IMR-90 (cell line): ENCODE measurements at regions not wholly inside any gene's neighbourhood (a gene's known extent, or its start where the extent isn't known, plus 50 kb on each side); places are given as distances from the start of the nearest gene placed in this dataset.

Source experiments
- ATAC-seq: fragments of 200-7000 bp; cut with Tn5 transposase; 2 replicates; pipeline ENCODE4 v1.9.1; 2020; ENCODE audit warnings: low read depth, mild to moderate bottlenecking, moderate library complexity
- BruUV-seq: library from RNA; stranded (reverse); fragments of 400-500 nt; replicated peaks from 2 replicates; lab custom pipeline; 2021; lab: Mats Ljungman, UMichigan
- CTCF ChIA-PET: fragments of 300-600 bp; formaldehyde crosslinking; extraction: SDS; loops from one replicate; lab custom pipeline; 2021; ENCODE audit warnings: antibody characterized with exemption; lab: Yijun Ruan, JAX
- POLR2A ChIA-PET: fragments of 300-600 bp; sonication (Branson Sonifier 250); formaldehyde crosslinking; loops from one replicate; lab custom pipeline; 2022; ENCODE audit warnings: antibody characterized with exemption; ENCODE audit not compliant: unreplicated experiment; lab: Charles Lee
- DNase-seq: peaks from one replicate; pipeline ENCODE4 v3.0.0; 2013
- H2AFZ ChIP-seq: replicated peaks from 2 replicates; pipeline ENCODE3; 2013; ENCODE audit warnings: low read length, mild to moderate bottlenecking; ENCODE audit not compliant: poor library complexity
- H2AK5ac ChIP-seq: 2 replicates; pipeline ENCODE4 v1.6.1; 2013; ENCODE audit warnings: low read depth, low read length, inconsistent platforms
- H2AK9ac ChIP-seq: replicated peaks from 2 replicates; pipeline ENCODE3; 2013; ENCODE audit warnings: mild to moderate bottlenecking, low read depth, low read length, moderate library complexity; ENCODE audit not compliant: poor library complexity
- H2BK120ac ChIP-seq: 2 replicates; pipeline ENCODE4 v1.6.1; 2013; ENCODE audit warnings: low read depth, low read length, inconsistent platforms
- H2BK15ac ChIP-seq: 3 replicates; pipeline ENCODE4 v1.6.1; 2013; ENCODE audit warnings: low read depth, low read length, inconsistent platforms
- H2BK20ac ChIP-seq: 2 replicates; pipeline ENCODE4 v1.6.1; 2013; ENCODE audit warnings: low read depth, mild to moderate bottlenecking, inconsistent platforms, low read length, moderate library complexity
- H2BK5ac ChIP-seq: 2 replicates; pipeline ENCODE4 v1.6.1; 2013; ENCODE audit warnings: mild to moderate bottlenecking, low read depth, low read length, inconsistent platforms; ENCODE audit not compliant: poor library complexity, severe bottlenecking
- H3K14ac ChIP-seq: replicated peaks from 2 replicates; pipeline ENCODE4 v1.6.1; 2013; ENCODE audit warnings: low read depth, low read length, inconsistent platforms
- H3K18ac ChIP-seq: 2 replicates; pipeline ENCODE4 v1.6.1; 2013; ENCODE audit warnings: low read depth, low read length, control low read depth
- H3K23ac ChIP-seq: 2 replicates; pipeline ENCODE4 v1.6.1; 2013; ENCODE audit warnings: low read depth, low read length, inconsistent platforms
- H3K27ac ChIP-seq: 2 replicates; pipeline ENCODE4 v1.5.1; 2013; ENCODE audit warnings: mild to moderate bottlenecking, control low read depth, low read length; ENCODE audit not compliant: insufficient read depth
- H3K27me3 ChIP-seq: 2 replicates; pipeline ENCODE4 v1.6.1; 2013; ENCODE audit warnings: low read length; ENCODE audit not compliant: control insufficient read depth, insufficient read depth
- H3K36me3 ChIP-seq: 2 replicates; pipeline ENCODE4 v1.6.1; 2013; ENCODE audit warnings: low read length, mixed read lengths; ENCODE audit not compliant: control insufficient read depth, insufficient read depth
- H3K4ac ChIP-seq: 2 replicates; pipeline ENCODE4 v1.6.1; 2013; ENCODE audit warnings: low read depth, low read length, inconsistent platforms
- H3K4me1 ChIP-seq: 2 replicates; pipeline ENCODE4 v1.6.1; 2013; ENCODE audit warnings: low read length, mixed read lengths; ENCODE audit not compliant: control insufficient read depth, insufficient read depth
- H3K4me2 ChIP-seq: 2 replicates; pipeline ENCODE4 v1.6.1; 2013; ENCODE audit warnings: low read depth, mild to moderate bottlenecking, control low read depth, low read length, moderate library complexity
- H3K4me3 ChIP-seq: 2 replicates; pipeline ENCODE4 v1.5.1; 2013; ENCODE audit warnings: low read depth, mild to moderate bottlenecking, control low read depth, low read length, moderate library complexity; ENCODE audit not compliant: insufficient read depth
- H3K56ac ChIP-seq: 2 replicates; pipeline ENCODE4 v1.6.1; 2013; ENCODE audit warnings: low read length, inconsistent platforms; ENCODE audit not compliant: insufficient read depth; ENCODE audit errors: extremely low read depth
- H3K79me1 ChIP-seq, 2 experiments: 2 replicates each; pipeline ENCODE4 v1.6.1; 2013; ENCODE audit warnings: low read length in 2 of 2, inconsistent platforms in 1 of 2, low read depth in 1 of 2
- H3K9ac ChIP-seq: 2 replicates; pipeline ENCODE4 v1.6.1; 2013; ENCODE audit warnings: low read depth, low read length, control low read depth
- H3K9me1 ChIP-seq: 2 replicates; pipeline ENCODE4 v1.6.1; 2013; ENCODE audit warnings: low read length, inconsistent platforms; ENCODE audit not compliant: insufficient read depth
- H3K9me3 ChIP-seq: 2 replicates; pipeline ENCODE4 v1.6.1; 2013; ENCODE audit warnings: low read length; ENCODE audit not compliant: control insufficient read depth, insufficient read depth
- H4K20me1 ChIP-seq: 2 replicates; pipeline ENCODE4 v1.6.1; 2013; ENCODE audit warnings: low read length, inconsistent platforms; ENCODE audit not compliant: insufficient read depth
- H4K5ac ChIP-seq: 2 replicates; pipeline ENCODE4 v1.6.1; 2013; ENCODE audit warnings: mild to moderate bottlenecking, low read depth, low read length, control low read depth
- H4K8ac ChIP-seq, 2 experiments: 2 replicates each; pipeline ENCODE4 v1.6.1; 2013; ENCODE audit warnings: low read depth in 2 of 2, low read length in 2 of 2, control low read depth in 1 of 2, inconsistent platforms in 1 of 2
- H4K91ac ChIP-seq: 2 replicates; pipeline ENCODE4 v1.6.1; 2013; ENCODE audit warnings: low read depth, low read length, inconsistent platforms; ENCODE audit not compliant: insufficient read depth
- BHLHE40 ChIP-seq: fragments of 150-350 bp; IDR thresholded peaks from 2 replicates; pipeline ENCODE4 v1.6.1; 2016; ENCODE audit warnings: mild to moderate bottlenecking, low read depth, low read length
- CEBPB ChIP-seq: IDR thresholded peaks from 2 replicates; pipeline ENCODE4 v1.6.1; 2012; ENCODE audit warnings: low read depth, low read length, improper control_type of control experiment
- CTCF ChIP-seq: conservative IDR thresholded peaks from 2 replicates; pipeline ENCODE4 v1.5.1; 2012; ENCODE audit warnings: mild to moderate bottlenecking, low read depth, low read length, improper control_type of control experiment
- MAFK ChIP-seq: IDR thresholded peaks from 2 replicates; pipeline ENCODE4 v1.6.1; 2012; ENCODE audit warnings: low read depth, low read length, improper control_type of control experiment
- SMC3 ChIP-seq: fragments of 150-350 bp; IDR thresholded peaks from 2 replicates; pipeline ENCODE4 v1.6.1; 2016; ENCODE audit warnings: low read depth, mild to moderate bottlenecking, antibody characterized with exemption, low read length, moderate library complexity
- WGBS, 2 experiments: methylation state at CpG; one replicate each; pipeline versions ENCODE4 v1.1.5 to v1.1.7; 2013; ENCODE audit warnings: missing lambda C conversion rate in 2 of 2; ENCODE audit not compliant: insufficient read length in 1 of 2; ENCODE audit errors: extremely low coverage in 2 of 2; 5-methylcytosine and 5-hydroxymethylcytosine counted together
- dilution Hi-C: fragments of 300-500 bp; cut with HindIII; formaldehyde crosslinking; loops from one replicate; pipeline ENCODE4 v1.14.3; 2018; ENCODE audit warnings: low sequenced_read_pairs; ENCODE audit not compliant: unreplicated experiment
- in situ Hi-C: fragments of 300-500 bp; cut with MboI; formaldehyde crosslinking; loops from 3 replicates; pipeline ENCODE4 v1.14.3; 2019; ENCODE audit warnings: low sequenced_read_pairs, inconsistent platforms, mixed read lengths
- intact Hi-C: fragments of 100-400 bp; cut with micrococcal nuclease; formaldehyde crosslinking; loops from 2 replicates; pipeline ENCODE4 v1.10.0; 2022

- peak; percentile 13 for DNase-seq
- Histone ChIP-seq H2AK9ac (no peak overlapping the region), H3K56ac (no peak overlapping the region), H2BK120ac (no peak overlapping the region), H4K5ac (no peak overlapping the region), H3K4ac (no peak overlapping the region), H3K79me1 (no peaks in the 10 kb centered on the region), H3K9ac (no peak overlapping the region), H3K9me3 (no peaks in the 10 kb centered on the region), H3K23ac (no peak overlapping the region), H2BK20ac (no peak overlapping the region), H2AK5ac (no peak overlapping the region), H2BK5ac (no peak overlapping the region), H4K91ac (no peak overlapping the region), H3K14ac (no peak overlapping the region), H3K9me1 (no peaks in the 10 kb centered on the region), H3K36me3 (no peaks in the 10 kb centered on the region), H2BK15ac (no peak overlapping the region), H4K8ac (no peak overlapping the region), H3K27ac (no peak overlapping the region), H4K20me1 (no peaks in the 10 kb centered on the region), H3K4me1 (no peaks in the 10 kb centered on the region), H3K4me3 (no peak overlapping the region), H2AFZ (no peak overlapping the region), H3K27me3 (no peaks in the 10 kb centered on the region), H3K4me2 (no peak overlapping the region), H3K18ac (no peak overlapping the region)
- dilution Hi-C loops (no loop called here), in situ Hi-C loops (no loop called here), intact Hi-C loops (no loop called here)
- CTCF ChIA-PET: interaction anchor here (0.7 kb wide), 1 partner anchor 1295 kb away, joined by 3 read pairs; no protein-coding TSS in a partner anchor
- ATAC-seq: no peak
- TF ChIP-seq CEBPB (peak; percentile 55), MAFK (no peak), CTCF (no peak), BHLHE40 (no peak), SMC3 (no peak)
- POLR2A ChIA-PET: interaction anchor here (0.6 kb wide), 1 partner anchor 224 kb away, joined by 7 read pairs; no protein-coding TSS in a partner anchor
- BruUV-seq: no TSS peak
- WGBS, 2 experiments: no CpG with 5 or more reads among the region's 2 CpGs
These were observed 1027.3 kb downstream of the KCNT2 start for GRCh38 chr1:195580988-195581387.
